Neural cell (in vitro differentiated cells): ENCODE measurements at regions not wholly inside any gene's neighbourhood (a gene's known extent, or its start where the extent isn't known, plus 50 kb on each side); places are given as distances from the start of the nearest gene placed in this dataset.

ENCODE experiments used
- EZH2 ChIP-seq: fragments of 200-600, 300-800 bp; shearing (Covaris generic), sonication (generic); IDR thresholded peaks from 2 replicates; pipeline ENCODE4 v1.6.1; 2014; ENCODE audit warnings: antibody characterized with exemption, low read length, borderline replicate concordance, mild to moderate bottlenecking; ENCODE audit not compliant: insufficient read depth, poor library complexity, severe bottlenecking
- POLR2AphosphoS5 ChIP-seq: IDR thresholded peaks from 2 replicates; pipeline ENCODE4 v1.6.1; 2012
- RAD21 ChIP-seq: fragments of 450-650 bp; conservative IDR thresholded peaks from 2 replicates; pipeline ENCODE4 v1.6.1; 2014; ENCODE audit warnings: antibody characterized with exemption, mild to moderate bottlenecking, moderate library complexity
- SMC3 ChIP-seq: fragments of 450-650 bp; conservative IDR thresholded peaks from 2 replicates; pipeline ENCODE4 v1.6.1; 2014; ENCODE audit warnings: antibody characterized with exemption, mild to moderate bottlenecking, moderate library complexity; ENCODE audit not compliant: poor library complexity
- TAF1 ChIP-seq: IDR thresholded peaks from 2 replicates; pipeline ENCODE4 v1.6.1; 2012; ENCODE audit warnings: low read depth
- TF ChIP-seq, protein P1 (sequence below): fragments of 450-650 bp; IDR thresholded peaks from 2 replicates; pipeline ENCODE4 v1.5.1; 2014; ENCODE audit warnings: antibody characterized with exemption, mild to moderate bottlenecking, moderate library complexity; ENCODE audit not compliant: poor library complexity, severe bottlenecking
- TF ChIP-seq, protein P2 (sequence below): IDR thresholded peaks from 2 replicates; pipeline ENCODE4 v1.6.1; 2012; ENCODE audit warnings: borderline replicate concordance

DNA sequence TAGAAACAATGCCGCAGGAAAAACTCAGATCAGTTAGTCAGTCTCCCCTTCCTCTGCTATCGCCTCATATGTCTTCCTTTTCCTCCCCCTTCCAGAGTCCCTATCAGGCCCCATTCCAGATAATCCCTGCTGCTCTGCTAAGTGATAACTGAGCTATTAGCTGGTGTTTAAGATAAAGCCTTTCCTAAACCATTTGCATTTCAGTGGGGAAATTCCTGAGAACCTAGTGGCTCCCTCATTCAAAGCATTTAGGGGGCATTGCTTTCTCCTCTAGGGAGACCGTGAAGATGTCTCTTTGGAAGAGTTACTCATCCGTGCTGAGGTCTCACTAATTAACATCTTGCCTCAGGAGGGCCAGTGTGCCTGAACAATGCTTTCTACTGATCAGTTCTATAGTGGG is 401.6 kb downstream of the NPIPA7 start:
- TF ChIP-seq, protein P1, sequence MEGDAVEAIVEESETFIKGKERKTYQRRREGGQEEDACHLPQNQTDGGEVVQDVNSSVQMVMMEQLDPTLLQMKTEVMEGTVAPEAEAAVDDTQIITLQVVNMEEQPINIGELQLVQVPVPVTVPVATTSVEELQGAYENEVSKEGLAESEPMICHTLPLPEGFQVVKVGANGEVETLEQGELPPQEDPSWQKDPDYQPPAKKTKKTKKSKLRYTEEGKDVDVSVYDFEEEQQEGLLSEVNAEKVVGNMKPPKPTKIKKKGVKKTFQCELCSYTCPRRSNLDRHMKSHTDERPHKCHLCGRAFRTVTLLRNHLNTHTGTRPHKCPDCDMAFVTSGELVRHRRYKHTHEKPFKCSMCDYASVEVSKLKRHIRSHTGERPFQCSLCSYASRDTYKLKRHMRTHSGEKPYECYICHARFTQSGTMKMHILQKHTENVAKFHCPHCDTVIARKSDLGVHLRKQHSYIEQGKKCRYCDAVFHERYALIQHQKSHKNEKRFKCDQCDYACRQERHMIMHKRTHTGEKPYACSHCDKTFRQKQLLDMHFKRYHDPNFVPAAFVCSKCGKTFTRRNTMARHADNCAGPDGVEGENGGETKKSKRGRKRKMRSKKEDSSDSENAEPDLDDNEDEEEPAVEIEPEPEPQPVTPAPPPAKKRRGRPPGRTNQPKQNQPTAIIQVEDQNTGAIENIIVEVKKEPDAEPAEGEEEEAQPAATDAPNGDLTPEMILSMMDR, result no peak
- TF ChIP-seq, protein P2, sequence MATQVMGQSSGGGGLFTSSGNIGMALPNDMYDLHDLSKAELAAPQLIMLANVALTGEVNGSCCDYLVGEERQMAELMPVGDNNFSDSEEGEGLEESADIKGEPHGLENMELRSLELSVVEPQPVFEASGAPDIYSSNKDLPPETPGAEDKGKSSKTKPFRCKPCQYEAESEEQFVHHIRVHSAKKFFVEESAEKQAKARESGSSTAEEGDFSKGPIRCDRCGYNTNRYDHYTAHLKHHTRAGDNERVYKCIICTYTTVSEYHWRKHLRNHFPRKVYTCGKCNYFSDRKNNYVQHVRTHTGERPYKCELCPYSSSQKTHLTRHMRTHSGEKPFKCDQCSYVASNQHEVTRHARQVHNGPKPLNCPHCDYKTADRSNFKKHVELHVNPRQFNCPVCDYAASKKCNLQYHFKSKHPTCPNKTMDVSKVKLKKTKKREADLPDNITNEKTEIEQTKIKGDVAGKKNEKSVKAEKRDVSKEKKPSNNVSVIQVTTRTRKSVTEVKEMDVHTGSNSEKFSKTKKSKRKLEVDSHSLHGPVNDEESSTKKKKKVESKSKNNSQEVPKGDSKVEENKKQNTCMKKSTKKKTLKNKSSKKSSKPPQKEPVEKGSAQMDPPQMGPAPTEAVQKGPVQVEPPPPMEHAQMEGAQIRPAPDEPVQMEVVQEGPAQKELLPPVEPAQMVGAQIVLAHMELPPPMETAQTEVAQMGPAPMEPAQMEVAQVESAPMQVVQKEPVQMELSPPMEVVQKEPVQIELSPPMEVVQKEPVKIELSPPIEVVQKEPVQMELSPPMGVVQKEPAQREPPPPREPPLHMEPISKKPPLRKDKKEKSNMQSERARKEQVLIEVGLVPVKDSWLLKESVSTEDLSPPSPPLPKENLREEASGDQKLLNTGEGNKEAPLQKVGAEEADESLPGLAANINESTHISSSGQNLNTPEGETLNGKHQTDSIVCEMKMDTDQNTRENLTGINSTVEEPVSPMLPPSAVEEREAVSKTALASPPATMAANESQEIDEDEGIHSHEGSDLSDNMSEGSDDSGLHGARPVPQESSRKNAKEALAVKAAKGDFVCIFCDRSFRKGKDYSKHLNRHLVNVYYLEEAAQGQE, result no peak
- no peak for TF ChIP-seq TAF1
- TF ChIP-seq SMC3, result no peak
- no peak for TF ChIP-seq POLR2AphosphoS5
- no peak for TF ChIP-seq RAD21
- no peak for TF ChIP-seq EZH2
